CD4-positive, alpha-beta T cell treated with Interleukin-6 for 4 hours (primary cell): ENCODE measurements at regions not wholly inside any gene's neighbourhood (a gene's known extent, or its start where the extent isn't known, plus 50 kb on each side); places are given as distances from the start of the nearest gene placed in this dataset.
"Not testable (repeated sequence)": the region's sequence is repeated elsewhere in the genome, so short reads cannot be mapped to it uniquely, and the experiment has no call there.

Experiments
- DNase-seq: peaks from one replicate; pipeline ENCODE4 v3.0.0-alpha.2; 2020; ENCODE audit warnings: mixed read lengths

DNA sequence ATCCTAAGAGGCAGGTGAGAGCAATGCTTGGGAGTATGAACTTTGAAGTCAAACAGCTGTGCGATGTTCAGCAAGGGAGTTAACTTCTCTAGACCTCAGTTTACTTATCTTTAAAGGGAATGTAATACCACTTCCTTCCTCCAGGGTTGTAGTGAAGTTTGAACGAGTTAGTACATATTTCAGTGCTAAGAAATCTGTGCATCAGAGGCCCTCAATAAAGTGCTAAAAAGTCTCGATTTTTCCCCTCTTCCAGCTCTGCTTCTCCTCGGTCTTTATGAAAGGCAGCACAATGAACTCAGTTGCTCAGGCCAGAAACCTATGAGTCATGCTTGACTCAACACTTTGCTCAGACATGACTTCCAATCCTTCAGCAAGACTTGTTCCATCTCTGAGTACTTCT, 418.9 kb downstream of the MDFIC start:
- no peak for DNase-seq

DNA sequence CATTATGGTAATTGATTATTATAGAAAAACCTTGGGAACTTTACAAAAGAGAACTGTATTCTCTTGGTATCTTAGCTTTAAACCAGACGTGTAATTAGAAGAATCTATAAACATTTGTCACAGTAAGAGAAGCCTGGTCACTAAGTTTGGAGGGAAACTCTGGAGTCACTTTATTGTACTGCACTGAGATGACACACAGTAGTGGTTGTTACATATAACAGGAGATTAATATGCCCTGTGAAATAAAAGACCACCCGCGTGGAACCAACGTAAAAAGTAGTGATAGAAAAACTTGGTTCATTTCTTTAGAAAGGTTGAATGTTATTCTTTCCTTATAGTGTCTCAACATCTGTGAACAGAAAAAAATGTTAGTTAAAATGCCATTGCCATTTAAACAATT, 416.1 kb downstream of the MDFIC start:
- DNase-seq: no peak

DNA sequence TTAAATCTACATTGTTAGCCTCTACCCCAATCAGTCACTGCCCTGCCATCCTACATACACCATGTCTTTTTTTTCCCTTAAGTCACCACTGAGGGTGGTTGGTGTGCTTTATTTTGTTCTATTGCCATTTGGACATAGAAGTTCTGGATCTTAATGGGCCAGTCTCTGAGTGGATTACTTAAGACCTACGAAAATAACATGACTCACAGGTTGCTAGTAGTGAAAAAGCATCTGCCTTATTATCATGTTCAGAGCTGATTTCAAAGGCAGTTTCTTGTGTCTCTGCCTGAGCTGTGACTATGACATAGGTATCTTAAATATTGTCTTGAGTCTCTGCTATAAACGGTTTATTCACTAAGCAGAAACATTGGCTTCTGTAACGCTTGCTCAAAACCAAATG, 410.8 kb downstream of the MDFIC start:
- no peak for DNase-seq

DNA sequence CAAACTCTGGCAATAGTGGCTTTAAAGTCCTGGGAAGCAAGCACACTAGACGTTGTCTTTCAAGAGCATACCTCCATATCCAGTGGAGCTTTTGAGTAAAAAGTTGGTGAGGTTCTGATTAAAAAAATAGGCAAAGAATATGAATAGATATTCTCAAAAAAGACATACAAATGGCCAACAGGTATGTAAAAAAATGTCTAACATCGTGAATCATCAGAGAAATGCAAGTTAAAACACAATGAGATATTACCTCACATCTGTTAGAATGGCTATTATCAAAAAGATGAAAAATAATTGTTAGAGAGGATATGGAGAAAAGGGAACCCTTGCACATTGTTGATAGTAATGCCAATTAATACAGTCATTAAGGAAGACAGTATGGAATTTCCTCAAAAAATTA, 407.1 kb downstream of the MDFIC start:
- DNase-seq: no peak

DNA sequence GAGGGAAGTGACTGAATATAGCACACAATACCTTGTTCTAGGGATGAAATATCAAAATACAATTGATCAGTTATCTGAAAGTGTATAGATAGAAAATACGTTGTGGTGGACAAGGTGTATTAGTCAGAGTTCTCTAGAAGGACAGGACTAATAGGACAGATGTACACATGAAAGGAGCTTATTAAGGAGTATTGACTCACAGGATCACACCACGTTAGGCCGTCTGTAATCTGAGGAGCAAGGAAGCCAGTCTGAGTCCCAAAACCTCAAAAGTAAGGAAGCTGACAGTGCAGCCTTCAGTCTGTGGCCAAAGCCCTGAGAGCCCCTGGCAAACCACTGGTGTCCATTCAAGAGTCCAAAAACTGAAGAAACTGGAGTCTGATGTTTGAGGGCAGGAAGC, 406.1 kb downstream of the MDFIC start:
- no peak for DNase-seq

DNA sequence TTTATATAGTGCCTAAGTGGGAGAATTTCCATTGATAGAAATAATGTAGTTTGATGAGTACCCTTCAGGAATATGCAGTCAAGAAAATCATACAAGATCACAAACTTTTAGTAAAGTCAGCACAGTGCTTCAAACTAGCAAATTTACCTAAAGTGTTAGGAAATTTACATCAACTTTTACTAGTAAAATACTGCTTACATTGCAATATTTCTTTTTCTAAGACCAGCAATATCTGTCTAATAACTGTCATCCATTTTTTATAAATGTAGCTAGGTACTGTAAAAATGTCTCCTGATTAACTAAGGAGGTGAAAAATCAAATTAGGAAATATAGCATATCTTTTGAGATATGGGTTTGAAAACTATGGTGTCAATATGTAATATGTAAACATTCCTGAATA, 405.4 kb downstream of the MDFIC start:
- no peak for DNase-seq

DNA sequence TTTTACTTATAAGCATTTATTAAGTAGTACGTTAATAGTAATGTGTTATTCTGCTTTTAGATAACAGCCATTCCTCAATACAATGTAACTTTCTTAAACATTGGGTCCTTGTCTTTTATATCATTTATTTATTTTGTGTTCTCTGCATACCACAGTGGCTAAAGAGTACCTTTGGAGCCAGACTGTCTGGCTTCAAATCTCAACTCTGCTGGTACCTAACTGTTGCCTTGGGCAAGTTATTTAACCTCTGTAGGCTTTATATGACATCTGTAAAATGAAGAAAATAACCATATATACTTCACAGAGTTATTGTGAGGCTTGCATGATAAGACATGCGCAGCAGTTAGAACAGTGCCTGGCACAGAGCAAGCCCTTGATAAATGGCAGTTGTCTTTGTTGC, 397.6 kb downstream of the MDFIC start:
- no peak for DNase-seq

DNA sequence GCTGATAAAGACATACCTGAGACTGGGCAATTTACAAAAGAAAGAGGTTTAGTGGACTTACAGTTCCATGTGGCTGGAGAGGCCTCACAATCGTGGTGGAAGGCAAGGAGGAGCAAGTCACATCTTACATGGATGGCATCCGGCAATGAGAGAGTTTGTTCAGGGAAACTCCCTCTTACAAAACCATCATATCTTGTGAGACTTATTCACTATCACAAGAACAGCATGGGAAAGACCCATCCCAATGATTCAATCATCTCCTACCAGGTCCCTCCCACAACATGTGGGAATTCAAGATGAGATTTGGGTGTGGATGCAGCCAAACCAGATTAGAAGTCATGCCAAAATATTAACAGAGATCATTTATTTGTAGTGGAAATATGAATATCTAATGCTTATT, 388.4 kb downstream of the MDFIC start:
- not testable (repeated sequence) for DNase-seq

DNA sequence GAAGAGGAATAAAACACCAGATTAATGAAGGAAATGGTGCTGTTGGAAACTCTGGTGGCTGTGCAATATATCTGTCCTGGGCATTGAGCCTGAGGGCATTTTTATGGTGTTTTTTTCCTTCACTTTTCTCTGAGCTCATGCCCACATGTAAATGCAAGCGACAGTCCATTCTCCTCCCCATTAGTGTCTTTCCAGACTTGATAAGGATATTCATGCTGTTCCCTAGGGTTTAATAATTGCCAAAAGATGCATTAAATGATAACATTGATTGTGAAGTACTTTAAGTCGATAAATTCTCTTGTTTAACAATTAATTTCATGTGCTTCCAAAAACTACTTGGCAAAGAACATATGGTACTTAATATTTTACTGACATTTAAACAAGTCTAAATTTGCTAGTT, 384.7 kb downstream of the MDFIC start:
- no peak for DNase-seq

DNA sequence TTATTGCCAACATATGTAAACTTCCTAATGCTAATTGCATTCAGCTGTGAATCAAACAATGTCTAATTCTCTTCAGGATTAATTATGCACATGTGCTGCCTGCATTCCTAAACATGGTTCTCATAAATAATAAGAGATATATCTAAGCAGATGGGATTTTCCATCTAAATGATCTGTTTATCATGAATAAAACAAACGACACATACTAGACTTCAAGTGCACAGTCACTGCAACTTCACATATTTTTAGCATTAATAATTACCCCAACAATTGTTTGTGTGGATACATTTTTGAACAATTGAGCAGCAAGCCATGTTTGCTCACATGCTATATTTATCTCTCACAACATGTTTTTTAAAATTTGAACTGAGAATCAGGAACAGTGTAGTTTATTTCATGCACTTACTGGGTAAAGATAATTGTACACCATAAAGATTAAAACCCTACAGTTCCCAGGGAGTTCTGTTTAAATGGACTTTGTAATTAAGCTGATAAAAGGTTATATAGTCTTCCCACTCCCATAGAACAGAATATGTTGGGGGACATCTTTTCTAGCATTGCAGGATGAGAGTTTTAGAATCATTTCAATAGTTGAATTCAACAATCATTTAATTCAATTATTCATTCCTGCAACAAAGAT, 378.5 kb downstream of the MDFIC start:
- no peak for DNase-seq

DNA sequence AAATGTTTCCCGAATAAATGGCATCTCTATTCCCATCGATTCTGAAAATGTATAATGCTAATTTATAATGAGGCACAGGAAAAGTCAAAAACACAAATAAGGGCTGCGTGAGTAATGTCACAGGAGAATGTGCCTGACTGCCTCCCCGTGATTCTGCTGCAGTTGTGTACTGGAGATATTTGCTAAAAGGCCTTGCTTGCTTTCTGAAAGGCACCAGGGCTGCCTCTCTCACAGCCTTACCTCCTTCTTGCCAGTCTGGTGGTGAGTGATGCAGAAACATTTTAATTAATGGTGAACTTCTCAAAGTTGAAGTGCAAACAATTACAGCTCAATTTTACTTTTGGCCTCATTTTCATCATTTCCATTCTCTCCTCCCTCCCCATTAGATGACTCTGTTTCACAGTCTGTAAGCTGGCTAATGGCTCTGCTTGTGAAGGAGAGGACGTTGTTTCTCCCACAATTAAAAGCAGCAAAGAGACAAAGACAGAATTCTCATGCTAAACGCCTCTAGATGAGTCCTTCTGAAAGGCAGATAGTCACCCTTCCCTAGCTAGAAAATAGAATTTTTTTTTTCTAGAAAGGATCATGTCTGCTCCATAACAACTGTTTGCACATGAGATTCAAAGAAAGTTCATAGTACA, 377.6 kb downstream of the MDFIC start:
- no peak for DNase-seq

DNA sequence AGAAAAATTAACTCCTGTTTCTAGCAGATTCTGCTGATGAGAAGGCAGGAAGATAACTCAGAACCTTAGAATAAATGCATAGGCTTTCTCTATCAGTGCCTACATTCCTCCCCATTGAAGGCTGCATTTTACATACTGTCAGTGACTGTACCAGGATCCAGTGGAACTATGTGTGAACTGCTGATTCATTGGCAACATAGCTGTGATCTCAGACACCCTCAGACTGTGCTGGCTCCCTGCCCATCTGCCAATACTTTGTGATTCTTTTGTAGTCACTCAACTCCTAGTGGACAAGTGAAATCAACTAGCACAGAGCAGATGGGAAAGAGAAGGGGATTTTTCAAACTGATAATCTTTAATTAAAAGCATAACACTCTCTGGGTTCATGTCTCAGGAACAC, 375.8 kb downstream of the MDFIC start:
- no peak for DNase-seq

DNA sequence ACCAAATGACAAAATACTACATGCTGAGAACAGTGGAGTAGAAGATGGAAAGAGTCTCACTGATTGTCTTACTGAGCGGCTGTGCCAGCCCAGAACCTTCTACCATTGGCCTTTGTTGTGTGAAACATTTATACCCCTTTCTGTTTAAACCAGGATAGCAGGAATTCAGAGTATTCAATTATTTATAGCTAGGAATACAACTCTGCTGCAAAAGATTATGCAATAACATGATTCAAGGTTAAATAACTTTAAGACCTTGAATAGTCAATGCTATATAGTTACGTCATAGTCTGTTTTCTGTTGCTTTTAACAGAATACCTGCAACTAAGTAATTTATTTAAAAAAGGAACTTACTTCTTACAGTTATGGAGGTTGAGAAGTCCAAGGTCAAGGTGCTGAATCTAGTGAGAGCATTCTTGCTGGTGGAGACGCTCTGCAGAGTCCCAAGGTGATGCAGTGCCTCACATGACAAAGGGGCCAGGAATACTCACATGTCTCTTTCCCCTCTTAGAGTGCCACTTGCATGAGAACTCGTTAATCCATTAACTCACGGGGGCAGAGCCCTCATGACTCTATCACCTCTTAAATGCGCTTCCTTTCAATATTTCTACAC, 371.8 kb downstream of the MDFIC start:
- no peak for DNase-seq

DNA sequence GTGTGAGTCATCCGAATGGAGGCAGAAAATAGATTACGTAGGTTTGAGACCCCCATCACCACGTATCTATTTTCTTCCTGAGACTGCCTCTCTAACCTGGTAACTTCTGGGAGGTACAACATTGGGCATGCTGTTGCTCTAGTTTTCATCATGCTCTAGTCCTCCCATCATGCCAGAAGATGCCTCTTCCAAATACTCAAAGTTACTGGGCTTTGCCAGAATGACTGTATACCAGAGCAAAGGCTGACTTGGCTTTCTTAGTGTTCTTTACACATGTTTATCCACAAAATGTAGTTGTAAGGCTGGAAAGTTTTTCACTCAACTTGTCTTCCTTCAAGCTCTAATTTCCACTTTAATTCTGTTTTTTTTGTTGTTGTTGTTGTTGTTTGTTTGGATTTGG, 370.5 kb downstream of the MDFIC start:
- DNase-seq: no peak

DNA sequence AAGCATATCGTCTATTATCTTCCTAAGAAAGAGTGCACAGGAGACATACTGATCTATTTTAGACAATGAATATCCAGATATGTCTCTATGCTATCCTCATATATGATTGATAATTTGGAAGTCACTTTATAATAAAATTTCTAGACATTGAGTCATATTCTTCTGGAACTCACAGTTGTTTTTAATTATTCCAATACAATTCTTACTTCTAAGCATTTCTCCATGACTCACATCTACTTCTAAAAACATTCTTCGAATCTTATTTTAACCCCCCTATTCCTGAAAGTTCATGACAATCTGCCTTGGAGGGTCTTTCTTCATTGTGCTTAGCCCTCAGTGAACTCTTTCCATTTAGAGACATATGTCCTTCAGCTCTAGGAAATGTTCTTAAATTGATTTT, 368.1 kb downstream of the MDFIC start:
- DNase-seq: no peak

DNA sequence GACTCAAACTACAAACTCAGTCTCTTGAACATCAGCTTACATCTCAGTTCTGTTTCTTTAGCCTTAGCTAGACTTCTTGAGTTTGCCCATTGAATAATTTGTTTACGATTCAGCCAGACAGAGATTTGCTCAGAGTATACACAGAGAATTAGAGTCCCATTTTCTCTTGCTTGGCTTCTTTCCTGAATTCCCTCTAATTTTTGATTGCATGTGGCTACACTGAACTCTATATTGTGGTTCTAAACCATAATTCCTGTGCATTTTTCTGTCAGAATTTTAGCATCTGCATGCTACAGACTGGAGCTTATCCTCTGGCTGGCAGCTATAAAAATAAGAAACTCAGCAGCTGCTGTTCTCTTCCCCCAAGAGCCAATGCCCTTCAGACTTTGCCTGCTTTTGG, 354.9 kb downstream of the MDFIC start:
- no peak for DNase-seq

DNA sequence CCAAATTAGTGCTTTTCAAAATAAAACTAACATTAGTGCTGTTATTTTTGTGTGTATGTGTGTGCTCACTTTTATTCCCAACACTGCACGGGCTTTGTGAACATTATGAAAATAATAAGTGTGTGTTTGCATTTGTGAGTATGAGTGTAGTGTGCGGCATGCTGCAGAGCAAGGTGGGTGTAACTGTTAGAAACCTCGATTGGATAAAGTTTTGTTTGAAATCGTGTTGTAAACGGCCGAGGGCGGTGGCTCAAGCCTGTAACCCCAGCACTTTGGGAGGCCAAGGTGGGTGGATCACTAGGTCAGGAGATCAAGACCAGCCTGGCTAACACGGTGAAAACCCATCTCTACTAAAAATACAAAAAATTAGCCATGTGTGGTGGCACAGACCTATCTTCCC, 352.0 kb downstream of the MDFIC start:
- DNase-seq: not testable (repeated sequence)

DNA sequence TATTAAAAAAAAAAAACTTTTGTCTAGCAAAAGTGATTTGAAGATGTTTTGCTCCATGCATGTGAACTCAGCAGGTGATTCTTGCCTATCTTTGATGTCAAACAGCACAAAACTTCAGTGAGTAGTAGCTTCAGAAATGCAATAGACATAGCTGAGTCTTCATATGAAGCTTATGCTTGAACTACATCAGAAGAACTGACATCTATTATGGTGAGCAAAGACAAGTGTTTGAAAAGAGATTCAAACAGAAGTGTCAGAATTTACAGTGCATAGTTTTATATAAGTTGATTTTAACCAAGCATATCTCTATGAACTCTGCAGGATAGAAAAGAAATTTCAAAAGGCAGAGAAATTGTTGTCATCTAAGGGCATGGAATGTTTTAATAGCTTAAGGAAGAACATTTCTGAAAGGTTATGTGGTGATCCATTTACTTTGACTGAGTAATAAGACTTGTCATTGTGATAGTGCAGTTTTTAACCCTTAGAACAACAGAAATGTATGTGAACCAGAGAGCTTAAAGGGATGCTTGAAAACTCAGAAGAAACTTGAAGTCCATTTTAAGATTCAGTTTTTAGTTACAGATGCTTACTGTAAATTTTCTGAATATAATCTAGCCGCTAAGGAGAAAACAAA, 351.4 kb downstream of the MDFIC start:
- no peak for DNase-seq

DNA sequence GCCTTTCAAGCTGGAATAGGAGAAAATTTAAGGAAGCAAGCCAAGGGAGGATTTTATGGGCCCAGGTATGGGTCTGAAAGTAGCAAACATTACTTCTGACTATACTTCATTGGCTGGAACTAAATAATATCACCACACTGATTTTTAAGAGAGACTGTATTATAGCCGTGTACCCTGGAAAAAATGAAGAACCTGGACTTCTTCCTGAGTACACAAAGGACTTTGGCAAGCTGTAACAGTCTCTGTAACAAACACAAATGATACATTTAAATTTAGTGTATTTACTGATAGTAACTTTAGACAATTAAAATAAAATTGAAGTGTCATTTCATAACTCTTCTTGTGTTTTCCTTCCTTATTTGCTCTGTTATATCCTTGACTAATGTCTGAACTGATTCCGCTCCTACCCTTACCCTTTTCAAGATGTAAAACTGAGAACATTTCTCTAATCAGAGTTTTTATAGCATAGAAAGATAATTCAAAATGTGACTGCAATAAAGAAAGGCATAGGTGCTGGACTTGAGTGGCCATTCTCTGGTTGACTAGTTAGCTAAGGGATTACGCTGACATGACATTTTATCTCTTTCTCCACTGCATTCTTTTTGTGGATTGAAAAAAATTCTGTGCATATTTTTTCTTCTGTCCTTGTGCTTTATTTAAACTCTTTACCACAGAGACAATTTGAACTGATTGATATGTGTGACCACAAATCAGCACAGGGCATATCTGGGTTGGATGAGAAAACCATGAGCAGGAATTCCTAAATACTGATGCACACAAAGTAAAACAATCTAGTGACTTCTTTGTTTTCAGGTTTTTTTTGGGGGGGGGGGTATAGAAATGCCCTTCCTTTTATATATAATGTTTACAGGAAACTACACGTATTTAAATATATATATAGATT, 349.7 kb downstream of the MDFIC start:
- no peak for DNase-seq

DNA sequence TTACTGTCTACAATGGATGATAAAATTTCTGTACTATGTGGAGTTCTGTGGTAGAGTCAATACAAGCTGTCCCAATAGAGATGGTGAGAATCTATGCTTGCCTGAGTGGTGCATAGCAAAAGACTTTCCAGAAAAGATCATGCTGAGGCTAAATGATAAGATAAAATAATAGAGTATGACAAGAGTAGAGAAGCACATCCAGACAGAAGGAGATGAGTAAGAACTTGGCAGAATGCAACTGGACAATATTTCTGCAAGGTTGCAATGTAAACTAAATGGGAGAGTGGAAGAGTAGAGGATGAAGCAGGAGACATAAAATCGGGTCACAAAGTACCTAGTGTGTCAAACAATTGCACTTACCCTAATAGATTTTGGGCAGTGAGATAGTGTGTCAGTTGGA, 347.6 kb downstream of the MDFIC start:
- no peak for DNase-seq

DNA sequence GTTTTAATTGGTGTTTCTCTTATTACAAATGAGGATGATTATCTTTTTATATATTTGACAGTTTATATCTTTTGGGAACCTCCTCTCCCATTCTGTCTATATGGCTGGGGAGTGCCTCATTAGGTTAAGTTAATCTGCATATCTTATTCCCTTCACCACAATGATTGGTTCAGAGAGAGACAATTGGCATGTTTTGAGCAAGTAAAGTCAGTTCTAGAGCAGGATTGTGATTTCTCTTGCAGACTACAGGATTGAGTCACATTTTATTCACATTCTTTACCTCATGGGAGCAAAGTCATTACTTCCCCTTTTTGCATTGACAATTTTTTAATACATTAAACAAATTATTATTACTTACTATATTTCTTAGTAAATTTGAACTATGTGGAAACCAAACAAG, 345.6 kb downstream of the MDFIC start:
- no peak for DNase-seq

DNA sequence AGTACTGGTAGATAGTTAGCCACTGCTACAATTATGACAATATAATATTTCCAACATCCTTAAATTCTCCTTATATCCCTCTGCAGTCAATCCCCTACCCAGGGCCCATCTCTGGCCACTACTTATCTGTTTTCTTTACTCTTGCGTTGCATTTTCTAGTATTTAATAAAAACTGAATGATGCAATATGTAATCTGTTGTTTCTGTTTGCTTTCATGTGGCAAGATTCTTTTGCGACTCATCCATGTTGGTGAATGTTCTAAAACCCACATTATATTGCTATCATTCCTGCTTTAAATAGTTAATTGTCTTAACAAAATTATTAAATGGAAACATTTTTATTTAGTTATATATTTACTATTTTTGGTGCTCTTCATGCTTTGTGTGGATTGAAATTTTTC, 338.5 kb downstream of the MDFIC start:
- DNase-seq: no peak

DNA sequence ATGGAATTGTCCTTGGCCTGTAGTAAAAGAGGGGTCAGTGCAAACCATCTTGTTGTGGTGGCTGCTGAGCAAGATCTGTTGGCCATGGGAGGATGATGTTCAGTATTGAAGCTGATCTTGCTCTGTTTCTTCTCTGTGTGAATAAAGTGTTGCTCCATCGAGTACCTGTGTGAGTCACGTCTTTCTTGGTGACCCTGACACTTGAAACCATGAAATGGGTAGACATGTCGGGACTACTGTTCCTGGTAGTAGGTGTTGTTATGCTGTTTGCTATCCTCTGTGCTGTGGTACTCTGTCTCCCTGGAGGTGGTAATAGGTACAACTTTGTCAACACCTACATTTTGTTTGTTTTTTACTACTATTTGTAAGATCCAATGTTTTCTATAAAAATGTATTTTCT, 330.6 kb downstream of the MDFIC start:
- no peak for DNase-seq
